Keratinocyte (primary cell): ENCODE measurements at regions not wholly inside any gene's neighbourhood (a gene's known extent, or its start where the extent isn't known, plus 50 kb on each side); places are given as distances from the start of the nearest gene placed in this dataset.

Experiments
- DNase-seq: peaks from one replicate; pipeline ENCODE4 v3.0.0-alpha.2; 2011; ENCODE audit warnings: low read depth, missing footprints, low spot score
- FAIRE-seq: peaks from 2 replicates; lab custom pipeline; 2011; peaks lifted over from hg19 to GRCh38; lab: Jason Lieb, UNC
- H2AFZ ChIP-seq: 2 replicates; pipeline ENCODE4 v1.6.0; 2012; ENCODE audit warnings: low read length, control low read depth, inconsistent platforms; ENCODE audit not compliant: control insufficient read depth
- H3K27ac ChIP-seq: 2 replicates; pipeline ENCODE4 v1.5.1; 2011; ENCODE audit warnings: low read length; ENCODE audit not compliant: control insufficient read depth, insufficient read depth
- H3K27me3 ChIP-seq: 3 replicates; pipeline ENCODE4 v1.6.0; 2011; ENCODE audit warnings: low read length; ENCODE audit not compliant: control insufficient read depth, insufficient read depth; ENCODE audit errors: extremely low read depth
- H3K36me3 ChIP-seq, 2 experiments: 2 replicates in 1 of 2; 3 replicates in 1 of 2; pipeline ENCODE4 v1.5.1; 2011; ENCODE audit warnings: low read length in 2 of 2, mild to moderate bottlenecking in 1 of 2; ENCODE audit not compliant: control insufficient read depth in 2 of 2, insufficient read depth in 2 of 2; ENCODE audit errors: extremely low read depth in 1 of 2
- H3K4me1 ChIP-seq: 3 replicates; pipeline ENCODE4 v1.5.1; 2011; ENCODE audit warnings: low read length; ENCODE audit not compliant: control insufficient read depth, insufficient read depth; ENCODE audit errors: extremely low read depth
- H3K4me2 ChIP-seq: 3 replicates; pipeline ENCODE4 v1.6.0; 2011; ENCODE audit warnings: low read depth, low read length; ENCODE audit not compliant: control insufficient read depth, insufficient read depth; ENCODE audit errors: extremely low read depth
- H3K4me3 ChIP-seq, 3 experiments: fragments of 200-600 bp in 1 of 3; sonication (generic) in 1 of 3; 2 replicates in 2 of 3; 3 replicates in 1 of 3; pipeline ENCODE4 v1.5.1; 2011 to 2016; ENCODE audit warnings: low read length in 3 of 3, mild to moderate bottlenecking in 3 of 3, control low read depth in 2 of 3, inconsistent platforms in 1 of 3, low read depth in 1 of 3, mixed read lengths in 1 of 3, mixed run types in 1 of 3, moderate library complexity in 1 of 3; ENCODE audit not compliant: control insufficient read depth in 2 of 3, insufficient read depth in 2 of 3; ENCODE audit errors: extremely low read depth in 1 of 3
- H3K79me2 ChIP-seq: 2 replicates; pipeline ENCODE4 v1.6.0; 2012; ENCODE audit warnings: low read length; ENCODE audit not compliant: control insufficient read depth, insufficient read depth
- H3K9ac ChIP-seq: 3 replicates; pipeline ENCODE4 v1.6.0; 2011; ENCODE audit warnings: low read length; ENCODE audit not compliant: control insufficient read depth, insufficient read depth; ENCODE audit errors: extremely low read depth
- H3K9me1 ChIP-seq: 3 replicates; pipeline ENCODE4 v1.6.0; 2011; ENCODE audit warnings: low read length; ENCODE audit not compliant: control insufficient read depth, insufficient read depth; ENCODE audit errors: extremely low read depth
- H3K9me3 ChIP-seq: 2 replicates; pipeline ENCODE4 v1.5.1; 2012; ENCODE audit warnings: low read depth, low read length; ENCODE audit not compliant: control insufficient read depth
- H4K20me1 ChIP-seq: 3 replicates; pipeline ENCODE4 v1.6.0; 2011; ENCODE audit warnings: low read length; ENCODE audit not compliant: control insufficient read depth, insufficient read depth; ENCODE audit errors: extremely low read depth
- EZH2 ChIP-seq: IDR thresholded peaks from one replicate; pipeline ENCODE4 v1.6.1; 2012; ENCODE audit warnings: inconsistent platforms, mild to moderate bottlenecking, low read length, moderate library complexity
- dilution Hi-C: fragments of 300-500 bp; cut with MboI; formaldehyde crosslinking; loops from one replicate; pipeline ENCODE4 v1.7.0; 2020; ENCODE audit warnings: low sequenced_read_pairs; ENCODE audit not compliant: extremely low pct_ligation_motif_present
- TF ChIP-seq, protein P1 (sequence below), 3 experiments: IDR thresholded peaks in 1 of 3; conservative IDR thresholded peaks in 1 of 3; optimal IDR thresholded peaks in 1 of 3; 2 replicates in 2 of 3; 3 replicates in 1 of 3; pipeline versions ENCODE3 to v1.5.1; 2011; ENCODE audit warnings: low read length in 3 of 3, mild to moderate bottlenecking in 3 of 3, moderate library complexity in 2 of 3, control low read depth in 1 of 3, inconsistent platforms in 1 of 3; ENCODE audit not compliant: insufficient read depth in 2 of 3; ENCODE audit errors: extremely low read depth in 1 of 3

DNA sequence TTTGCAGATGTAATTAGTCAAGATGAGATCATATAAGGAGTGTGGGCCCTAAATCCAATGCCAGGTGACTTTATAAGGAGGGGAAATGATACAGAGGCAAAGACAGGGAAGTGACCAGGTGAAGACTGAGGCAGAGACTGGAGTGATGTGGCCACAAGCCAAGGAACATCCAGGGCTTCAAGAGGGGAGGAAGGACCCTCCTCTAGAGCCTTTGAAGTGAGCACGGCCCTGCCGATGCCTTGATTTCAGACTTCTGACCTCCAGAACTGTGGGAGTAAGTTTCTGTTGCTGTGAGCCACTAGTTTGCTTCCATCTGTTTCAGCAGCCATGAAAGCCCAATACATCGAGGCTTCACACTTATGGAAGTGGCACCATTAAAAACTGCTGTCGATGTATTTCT, 78.7 kb downstream of the SHANK2 start:
- H3K27me3 ChIP-seq = no peaks in the 10 kb centered on the region
- H3K79me2 ChIP-seq = no peaks in the 10 kb centered on the region
- H3K9ac ChIP-seq = no peak overlapping the region
- dilution Hi-C loops = no loop called here
- no peaks in the 10 kb centered on the region for H4K20me1 ChIP-seq
- FAIRE-seq (no peak), DNase-seq (no peak)
- H2AFZ ChIP-seq = no peak overlapping the region
- peaks cover 2% of the 10 kb centered on the region for H3K9me3 ChIP-seq
- H3K4me1 ChIP-seq = no peaks in the 10 kb centered on the region
- TF ChIP-seq EZH2 = no peak
- TF ChIP-seq, protein P1, sequence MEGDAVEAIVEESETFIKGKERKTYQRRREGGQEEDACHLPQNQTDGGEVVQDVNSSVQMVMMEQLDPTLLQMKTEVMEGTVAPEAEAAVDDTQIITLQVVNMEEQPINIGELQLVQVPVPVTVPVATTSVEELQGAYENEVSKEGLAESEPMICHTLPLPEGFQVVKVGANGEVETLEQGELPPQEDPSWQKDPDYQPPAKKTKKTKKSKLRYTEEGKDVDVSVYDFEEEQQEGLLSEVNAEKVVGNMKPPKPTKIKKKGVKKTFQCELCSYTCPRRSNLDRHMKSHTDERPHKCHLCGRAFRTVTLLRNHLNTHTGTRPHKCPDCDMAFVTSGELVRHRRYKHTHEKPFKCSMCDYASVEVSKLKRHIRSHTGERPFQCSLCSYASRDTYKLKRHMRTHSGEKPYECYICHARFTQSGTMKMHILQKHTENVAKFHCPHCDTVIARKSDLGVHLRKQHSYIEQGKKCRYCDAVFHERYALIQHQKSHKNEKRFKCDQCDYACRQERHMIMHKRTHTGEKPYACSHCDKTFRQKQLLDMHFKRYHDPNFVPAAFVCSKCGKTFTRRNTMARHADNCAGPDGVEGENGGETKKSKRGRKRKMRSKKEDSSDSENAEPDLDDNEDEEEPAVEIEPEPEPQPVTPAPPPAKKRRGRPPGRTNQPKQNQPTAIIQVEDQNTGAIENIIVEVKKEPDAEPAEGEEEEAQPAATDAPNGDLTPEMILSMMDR (optimal IDR thresholded peaks at IDR 0.05 in 1 of 3, IDR thresholded peaks at IDR 0.05 in 1 of 3, conservative IDR thresholded peaks at IDR 0.05 in 1 of 3; ENCODE audit: extremely low read depth in 1 of 3, insufficient read depth in 2 of 3, low read length in 3 of 3) = no peak
- H3K27ac ChIP-seq = no peak overlapping the region
- no peaks in the 10 kb centered on the region for H3K9me1 ChIP-seq
- H3K4me2 ChIP-seq = no peak overlapping the region
- no peaks in the 10 kb centered on the region for H3K36me3 ChIP-seq
- no peak overlapping the region for H3K4me3 ChIP-seq

DNA sequence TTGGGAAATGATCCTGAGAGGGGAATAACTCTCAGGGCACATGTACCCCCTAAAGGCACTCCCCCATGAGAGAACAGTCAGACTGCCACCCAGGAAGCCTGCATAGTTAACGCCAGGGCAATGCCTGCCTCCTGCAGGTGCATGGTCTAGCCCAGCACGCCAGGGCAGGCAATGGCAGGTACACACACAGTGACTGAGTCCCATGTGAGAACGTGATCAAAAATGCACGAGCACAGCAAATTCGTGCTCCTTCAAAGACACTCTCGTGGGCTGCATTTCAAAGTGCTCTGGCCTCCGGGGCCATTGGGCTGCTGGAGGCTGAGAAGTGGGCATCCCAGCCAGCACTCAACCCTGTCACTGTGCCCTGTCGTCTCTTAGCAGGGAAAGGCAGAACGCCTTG, 79.7 kb downstream of the SHANK2 start:
- H3K27ac ChIP-seq = no peak overlapping the region
- TF ChIP-seq, protein P1 (optimal IDR thresholded peaks at IDR 0.05 in 1 of 3, IDR thresholded peaks at IDR 0.05 in 1 of 3, conservative IDR thresholded peaks at IDR 0.05 in 1 of 3; ENCODE audit: extremely low read depth in 1 of 3, insufficient read depth in 2 of 3, low read length in 3 of 3) = no peak
- TF ChIP-seq EZH2 = no peak
- no peaks in the 10 kb centered on the region for H3K36me3 ChIP-seq
- no peaks in the 10 kb centered on the region for H3K27me3 ChIP-seq
- H3K79me2 ChIP-seq = no peaks in the 10 kb centered on the region
- FAIRE-seq = no peak
- peaks cover 2% of the 10 kb centered on the region for H3K9me3 ChIP-seq
- no peak overlapping the region for H3K9ac ChIP-seq
- no peak for DNase-seq
- dilution Hi-C loops = no loop called here
- H3K4me3 ChIP-seq = no peak overlapping the region
- no peaks in the 10 kb centered on the region for H3K9me1 ChIP-seq
- no peaks in the 10 kb centered on the region for H4K20me1 ChIP-seq
- no peak overlapping the region for H2AFZ ChIP-seq
- no peaks in the 10 kb centered on the region for H3K4me1 ChIP-seq
- no peak overlapping the region for H3K4me2 ChIP-seq
